HEK293T (cell line): ENCODE measurements at regions not wholly inside any gene's neighbourhood (a gene's known extent, or its start where the extent isn't known, plus 50 kb on each side); places are given as distances from the start of the nearest gene placed in this dataset.

Experiments used
- CTCF ChIA-PET: fragments of 350-600 bp; formaldehyde crosslinking; extraction: SDS; loops from one replicate; lab custom pipeline; 2021; ENCODE audit warnings: antibody characterized with exemption, inconsistent platforms; lab: Yijun Ruan, JAX
- POLR2A ChIA-PET: fragments of 350-600 bp; formaldehyde crosslinking; extraction: SDS; loops from one replicate; lab custom pipeline; 2020; ENCODE audit warnings: antibody characterized with exemption, inconsistent platforms; lab: Yijun Ruan, JAX
- DNase-seq: peaks from one replicate; pipeline ENCODE4 v3.0.0; 2012; ENCODE audit warnings: mixed read lengths; ENCODE audit errors: extremely low spot score
- ARNT ChIP-seq: fragments of 450-650 bp; IDR thresholded peaks from 2 replicates; pipeline ENCODE4 v1.6.1; 2017; ENCODE audit warnings: mild to moderate bottlenecking
- BHLHE40 ChIP-seq: fragments of 450-650 bp; IDR thresholded peaks from 2 replicates; pipeline ENCODE4 v1.6.1; 2016; ENCODE audit warnings: mild to moderate bottlenecking, moderate library complexity, borderline replicate concordance
- CTBP1 ChIP-seq: fragments of 450-650 bp; IDR thresholded peaks from 2 replicates; pipeline ENCODE4 v1.6.1; 2016; ENCODE audit warnings: borderline replicate concordance
- ELF4 ChIP-seq: fragments of 450-650 bp; IDR thresholded peaks from 2 replicates; pipeline ENCODE4 v1.6.1; 2017; ENCODE audit warnings: antibody characterized with exemption
- FOXA1 ChIP-seq: fragments of 450-650 bp; IDR thresholded peaks from 2 replicates; pipeline ENCODE4 v1.6.1; 2016; ENCODE audit warnings: mild to moderate bottlenecking
- FOXK2 ChIP-seq: fragments of 450-650 bp; IDR thresholded peaks from 2 replicates; pipeline ENCODE4 v1.6.1; 2016; ENCODE audit warnings: mild to moderate bottlenecking
- FOXM1 ChIP-seq: fragments of 450-650 bp; IDR thresholded peaks from 2 replicates; pipeline ENCODE4 v1.6.1; 2017; ENCODE audit warnings: mild to moderate bottlenecking, borderline replicate concordance
- HDGF ChIP-seq: fragments of 450-650 bp; IDR thresholded peaks from 2 replicates; pipeline ENCODE4 v1.6.1; 2017; ENCODE audit warnings: antibody characterized with exemption, borderline replicate concordance
- L3MBTL2 ChIP-seq: fragments of 450-650 bp; conservative IDR thresholded peaks from 2 replicates; pipeline ENCODE4 v1.6.1; 2016; ENCODE audit warnings: mild to moderate bottlenecking
- LEF1 ChIP-seq: fragments of 450-650 bp; IDR thresholded peaks from 2 replicates; pipeline ENCODE4 v1.6.1; 2017; ENCODE audit warnings: mild to moderate bottlenecking, borderline replicate concordance
- NFRKB ChIP-seq: fragments of 450-650 bp; IDR thresholded peaks from 2 replicates; pipeline ENCODE4 v1.6.1; 2016; ENCODE audit warnings: mild to moderate bottlenecking, moderate library complexity
- SP1 ChIP-seq: fragments of 450-650 bp; IDR thresholded peaks from 2 replicates; pipeline ENCODE4 v1.6.1; 2017
- SUZ12 ChIP-seq: fragments of 450-650 bp; IDR thresholded peaks from 2 replicates; pipeline ENCODE4 v1.6.1; 2016; ENCODE audit warnings: mild to moderate bottlenecking
- TARDBP ChIP-seq: fragments of 450-650 bp; IDR thresholded peaks from 2 replicates; pipeline ENCODE4 v1.6.1; 2016
- ZNF384 ChIP-seq: fragments of 450-650 bp; IDR thresholded peaks from 2 replicates; pipeline ENCODE4 v1.6.1; 2016
- TF ChIP-seq, protein P1 (sequence below): fragments of 450-650 bp; IDR thresholded peaks from 2 replicates; pipeline ENCODE4 v1.6.1; 2016

DNA sequence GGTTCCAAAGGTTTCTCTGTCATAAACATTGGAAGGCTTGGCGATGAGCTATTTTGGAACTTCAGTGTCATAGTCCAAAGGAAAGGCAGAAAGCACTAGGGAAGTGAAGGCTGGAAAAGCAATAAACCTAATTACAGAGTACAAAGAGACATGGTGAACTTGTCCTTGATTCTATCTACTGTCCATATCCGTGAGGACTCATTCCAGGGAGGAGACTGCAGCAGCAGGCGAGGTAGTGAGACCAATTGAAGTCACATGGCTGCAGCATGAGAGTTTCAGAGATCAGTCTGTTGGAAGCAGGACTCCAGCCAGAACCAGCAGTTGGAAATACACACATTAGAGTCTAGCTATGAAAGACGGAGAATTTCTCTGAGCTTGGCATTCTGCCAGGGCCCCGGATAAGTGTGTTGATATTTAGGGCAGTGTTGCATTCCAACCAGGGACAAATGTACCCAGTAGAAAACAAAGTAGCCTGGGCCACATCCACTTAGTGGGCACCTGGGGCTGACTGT is 54.1 kb upstream of the ARHGAP42 start:
- TF ChIP-seq FOXM1, result no peak
- TF ChIP-seq BHLHE40, result no peak
- TF ChIP-seq FOXA1, result no peak
- TF ChIP-seq ELF4, result no peak
- no peak for TF ChIP-seq LEF1
- TF ChIP-seq L3MBTL2, result no peak
- no peak for TF ChIP-seq SUZ12
- no peak for TF ChIP-seq FOXK2
- ChIA-PET CTCF (no interaction called here), POLR2A (no interaction called here)
- peak; percentile 17 for DNase-seq

DNA sequence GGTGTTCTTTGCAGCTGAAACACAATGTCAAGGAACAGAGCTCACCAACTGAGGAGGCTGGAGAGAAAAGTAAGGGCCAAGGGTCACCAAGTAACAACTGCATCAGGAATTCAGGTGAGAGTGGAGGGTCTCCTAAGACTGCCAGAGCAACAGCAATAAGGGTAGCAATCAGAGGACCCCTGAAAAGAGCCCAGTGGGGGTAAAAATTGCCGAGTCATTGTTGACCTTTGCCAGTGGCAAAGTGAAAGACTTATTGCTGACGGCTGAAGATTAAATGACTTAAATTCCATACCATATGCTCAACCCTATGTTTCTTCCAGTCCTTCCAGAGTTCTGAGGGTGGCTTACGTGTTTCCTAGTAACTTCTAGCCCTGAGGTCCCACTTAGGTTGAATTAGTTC is 51.9 kb upstream of the ARHGAP42 start:
- ChIA-PET POLR2A (no interaction called here), CTCF (no interaction called here)
- TF ChIP-seq L3MBTL2, result no peak
- no peak for TF ChIP-seq FOXA1
- no peak for TF ChIP-seq SP1
- no peak for TF ChIP-seq NFRKB
- TF ChIP-seq, protein P1, sequence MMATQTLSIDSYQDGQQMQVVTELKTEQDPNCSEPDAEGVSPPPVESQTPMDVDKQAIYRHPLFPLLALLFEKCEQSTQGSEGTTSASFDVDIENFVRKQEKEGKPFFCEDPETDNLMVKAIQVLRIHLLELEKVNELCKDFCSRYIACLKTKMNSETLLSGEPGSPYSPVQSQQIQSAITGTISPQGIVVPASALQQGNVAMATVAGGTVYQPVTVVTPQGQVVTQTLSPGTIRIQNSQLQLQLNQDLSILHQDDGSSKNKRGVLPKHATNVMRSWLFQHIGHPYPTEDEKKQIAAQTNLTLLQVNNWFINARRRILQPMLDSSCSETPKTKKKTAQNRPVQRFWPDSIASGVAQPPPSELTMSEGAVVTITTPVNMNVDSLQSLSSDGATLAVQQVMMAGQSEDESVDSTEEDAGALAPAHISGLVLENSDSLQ, result no peak
- TF ChIP-seq ZNF384, result no peak
- no peak for TF ChIP-seq SUZ12
- TF ChIP-seq FOXM1, result no peak
- TF ChIP-seq TARDBP, result no peak
- TF ChIP-seq HDGF, result no peak
- no peak for TF ChIP-seq ELF4
- TF ChIP-seq BHLHE40, result no peak
- TF ChIP-seq LEF1, result no peak
- no peak for TF ChIP-seq ARNT
- no peak for TF ChIP-seq CTBP1
- TF ChIP-seq FOXK2, result no peak
- no peak for DNase-seq

DNA sequence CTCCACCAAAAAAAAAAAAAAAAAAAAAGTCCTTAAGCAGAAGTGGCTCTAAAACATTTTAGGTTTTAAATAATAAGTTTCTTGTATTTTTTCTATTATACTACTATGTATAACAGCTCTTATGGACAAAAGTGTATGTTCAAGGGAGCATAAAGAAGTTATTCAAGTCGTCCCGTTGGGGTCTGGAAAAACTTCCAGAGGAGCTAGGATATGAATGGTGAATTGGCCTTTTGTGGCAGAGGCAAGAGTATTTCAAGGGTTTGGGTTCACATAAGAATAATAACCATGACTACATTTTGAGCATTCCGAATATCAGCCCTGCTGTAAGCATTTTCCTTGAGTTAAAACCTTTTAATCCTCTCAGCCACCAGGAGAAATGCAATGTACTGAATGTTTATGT is 50.6 kb upstream of the ARHGAP42 start:
- ChIA-PET CTCF (interaction anchor here (0.7 kb wide), 1 partner anchor 296 kb away, joined by 4 read pairs; no protein-coding TSS in a partner anchor), POLR2A (no interaction called here)
- DNase-seq, result no peak
- no peak for TF ChIP-seq FOXM1
- no peak for TF ChIP-seq LEF1
- TF ChIP-seq CTBP1, result no peak
- TF ChIP-seq TARDBP, result no peak
- no peak for TF ChIP-seq ARNT
- TF ChIP-seq ELF4, result no peak
- no peak for TF ChIP-seq NFRKB
- TF ChIP-seq, protein P1, result no peak
- TF ChIP-seq BHLHE40, result no peak
- TF ChIP-seq SUZ12, result no peak
- no peak for TF ChIP-seq HDGF
- TF ChIP-seq FOXK2, result no peak
- no peak for TF ChIP-seq FOXA1
- TF ChIP-seq ZNF384, result no peak
- TF ChIP-seq SP1, result no peak
- TF ChIP-seq L3MBTL2, result no peak
